Small intestine (tissue), 7 donors: ENCODE measurements at regions not wholly inside any gene's neighbourhood (a gene's known extent, or its start where the extent isn't known, plus 50 kb on each side); places are given as distances from the start of the nearest gene placed in this dataset.

Experiments used
- DNase-seq, 2 donors: peaks; one replicate each; pipeline versions ENCODE4 v3.0.0 to v3.0.0-alpha.2; 2013
- FAIRE-seq: peaks from 2 replicates; lab custom pipeline; 2012; peaks lifted over from hg19 to GRCh38; lab: Jason Lieb, UNC
- H3K27ac ChIP-seq, 3 donors: one replicate each; pipeline ENCODE4 v1.5.1; 2013; ENCODE audit warnings: low read length in 2 of 3, mild to moderate bottlenecking in 2 of 3, control low read depth in 1 of 3, inconsistent platforms in 1 of 3, low read depth in 1 of 3, moderate library complexity in 1 of 3
- H3K27me3 ChIP-seq, 3 donors: one replicate each; pipeline ENCODE4 v1.6.1; 2013; ENCODE audit warnings: low read length in 3 of 3, inconsistent platforms in 1 of 3; ENCODE audit not compliant: control insufficient read depth in 3 of 3, insufficient read depth in 3 of 3
- H3K36me3 ChIP-seq, 3 donors: one replicate each; pipeline ENCODE4 v1.6.1; 2013; ENCODE audit warnings: low read length in 3 of 3, inconsistent platforms in 1 of 3, low read depth in 1 of 3, mild to moderate bottlenecking in 1 of 3, moderate library complexity in 1 of 3; ENCODE audit not compliant: control insufficient read depth in 3 of 3, insufficient read depth in 2 of 3
- H3K4me1 ChIP-seq, 3 donors: one replicate each; pipeline ENCODE4 v1.6.1; 2013; ENCODE audit warnings: low read length in 2 of 3, inconsistent platforms in 1 of 3, low read depth in 1 of 3, mild to moderate bottlenecking in 1 of 3, moderate library complexity in 1 of 3; ENCODE audit not compliant: control insufficient read depth in 3 of 3, insufficient read depth in 2 of 3
- H3K4me3 ChIP-seq, 3 donors: one replicate each; pipeline ENCODE4 v1.5.1; 2013; ENCODE audit warnings: low read length in 3 of 3, control low read depth in 1 of 3, inconsistent platforms in 1 of 3, low read depth in 1 of 3, mild to moderate bottlenecking in 1 of 3, moderate library complexity in 1 of 3
- H3K9me3 ChIP-seq, 2 donors: one replicate each; pipeline ENCODE4 v1.6.1; 2013; ENCODE audit warnings: low read depth in 1 of 2, low read length in 1 of 2; ENCODE audit not compliant: control insufficient read depth in 2 of 2, insufficient read depth in 1 of 2
- WGBS, 3 donors: extraction: QIAGEN DNeasy Blood & Tissue Kit; methylation state at CpG; one replicate each; pipeline ENCODE4 v1.1.7; 2013; 5-methylcytosine and 5-hydroxymethylcytosine counted together
- donor health status: healthy with polysubstance abuse.
- donor health status: control.
- donor health status: control.
- donor health status: Bipolar disorder and iron deficiency.
- donor health status: healthy.

GRCh38 chrX:20591246-20591645 is 324.5 kb upstream of the RPS6KA3 start:
- H3K4me3 ChIP-seq = no peak overlapping the region
- FAIRE-seq = no peak
- H3K27ac ChIP-seq = no peak overlapping the region
- no peaks in the 10 kb centered on the region for H3K4me1 ChIP-seq
- WGBS, 3 donors = 50 to 84% (median 52%) methylated on average over 2 of the region's 2 CpGs
- H3K27me3 ChIP-seq = no peaks in the 10 kb centered on the region
- DNase-seq = no peak
- H3K36me3 ChIP-seq = no peaks in the 10 kb centered on the region
- no peaks in the 10 kb centered on the region for H3K9me3 ChIP-seq

GRCh38 chrX:20585782-20586181 is 319.1 kb upstream of the RPS6KA3 start:
- 21 to 52% (median 34%) methylated on average over 2 of the region's 2 CpGs for WGBS, 3 donors
- no peak overlapping the region for H3K4me3 ChIP-seq
- H3K36me3 ChIP-seq = no peaks in the 10 kb centered on the region
- no peak overlapping the region for H3K27ac ChIP-seq
- no peaks in the 10 kb centered on the region for H3K9me3 ChIP-seq
- no peaks in the 10 kb centered on the region for H3K4me1 ChIP-seq
- no peak for FAIRE-seq
- no peaks in the 10 kb centered on the region for H3K27me3 ChIP-seq
- no peak for DNase-seq

- no peak for FAIRE-seq
- no peak for DNase-seq
- Histone ChIP-seq H3K4me1 (no peaks in the 10 kb centered on the region), H3K36me3 (no peaks in the 10 kb centered on the region), H3K27ac (no peak overlapping the region), H3K4me3 (no peak overlapping the region), H3K9me3 (no peaks in the 10 kb centered on the region), H3K27me3 (no peaks in the 10 kb centered on the region)
- WGBS, 3 donors = 45 to 86% (median 61%) methylated on average over 1 of the region's 1 CpG
Measured at GRCh38 chrX:20571611-20572010, 304.9 kb upstream of the RPS6KA3 start.

GRCh38 chrX:20567108-20567507 is 300.4 kb upstream of the RPS6KA3 start:
- DNase-seq = no peak
- Histone ChIP-seq H3K4me3 (no peak overlapping the region), H3K27me3 (no peaks in the 10 kb centered on the region), H3K4me1 (no peaks in the 10 kb centered on the region), H3K27ac (no peak overlapping the region), H3K36me3 (no peaks in the 10 kb centered on the region), H3K9me3 (no peaks in the 10 kb centered on the region)
- FAIRE-seq = no peak

GRCh38 chrX:20547611-20548051 is 280.9 kb upstream of the RPS6KA3 start:
- H3K27ac ChIP-seq = peak overlapping the region; percentile 58 to 73 (median 66)
- H3K36me3 ChIP-seq = no peaks in the 10 kb centered on the region
- DNase-seq = peak; percentile 67 to 76
- WGBS, 3 donors = 17 to 37% (median 20%) methylated on average over 3 of the region's 3 CpGs
- H3K4me1 ChIP-seq = no peaks in the 10 kb centered on the region
- no peaks in the 10 kb centered on the region for H3K27me3 ChIP-seq
- H3K9me3 ChIP-seq = peaks cover 0 to 1% of the 10 kb centered on the region in 2 donors
- no peak overlapping the region for H3K4me3 ChIP-seq
- FAIRE-seq = no peak

- peaks cover 2 to 7% of the 10 kb centered on the region in 2 donors for H3K9me3 ChIP-seq
- no peak overlapping the region for H3K4me3 ChIP-seq
- no peak for FAIRE-seq
- no peak for DNase-seq
- no peaks in the 10 kb centered on the region for H3K36me3 ChIP-seq
- no peak overlapping the region for H3K27ac ChIP-seq
- no peaks in the 10 kb centered on the region for H3K4me1 ChIP-seq
- no peaks in the 10 kb centered on the region for H3K27me3 ChIP-seq
- whole genome bisulfite sequencing, 3 donors = 52 to 66% (median 65%) methylated on average over 3 of the region's 3 CpGs
Measured at GRCh38 chrX:20545538-20545937, 278.8 kb upstream of the RPS6KA3 start.

GRCh38 chrX:20542072-20542471 is 275.4 kb upstream of the RPS6KA3 start:
- Histone ChIP-seq H3K4me3 (no peak overlapping the region), H3K27ac (no peak overlapping the region), H3K27me3 (no peaks in the 10 kb centered on the region), H3K36me3 (no peaks in the 10 kb centered on the region), H3K4me1 (no peaks in the 10 kb centered on the region), H3K9me3 (peaks cover 2 to 7% of the 10 kb centered on the region in 2 donors)
- FAIRE-seq (no peak), DNase-seq (no peak)
- WGBS, 3 donors = 40 to 68% (median 56%) methylated on average over 1 of the region's 1 CpG

GRCh38 chrX:20538974-20539373 is 272.3 kb upstream of the RPS6KA3 start:
- Histone ChIP-seq H3K27me3 (no peaks in the 10 kb centered on the region), H3K9me3 (peaks cover 2 to 7% of the 10 kb centered on the region in 2 donors), H3K27ac (no peak overlapping the region), H3K4me3 (no peak overlapping the region), H3K4me1 (no peaks in the 10 kb centered on the region), H3K36me3 (no peaks in the 10 kb centered on the region)
- DNase-seq (no peak), FAIRE-seq (no peak)
- WGBS, 3 donors = 91 to 100% (median 94%) methylated on average over 1 of the region's 1 CpG

- Histone ChIP-seq H3K27me3 (no peaks in the 10 kb centered on the region), H3K4me3 (no peak overlapping the region), H3K36me3 (no peaks in the 10 kb centered on the region), H3K4me1 (no peaks in the 10 kb centered on the region), H3K27ac (no peak overlapping the region), H3K9me3 (no peaks in the 10 kb centered on the region)
- FAIRE-seq (no peak), DNase-seq (no peak)
- WGBS, 3 donors = 36 to 55% (median 54%) methylated on average over 4 of the region's 4 CpGs
Measured at GRCh38 chrX:20531667-20532066, 265.0 kb upstream of the RPS6KA3 start.
